Natural killer cell treated with Interleukin-12 subunit alpha and Interleukin-12 subunit beta and Interleukin-15 and Interleukin-18, amount 100 ng/mL, for 72 hours (primary cell): ENCODE measurements at regions not wholly inside any gene's neighbourhood (a gene's known extent, or its start where the extent isn't known, plus 50 kb on each side); places are given as distances from the start of the nearest gene placed in this dataset.

ENCODE experiments used
- ATAC-seq, 2 donors: fragments of 150-1000 bp; cut with Tn5 transposase in 1 of 2; sonication (Bioruptor Pico), chemical (Tn5 transposase) in 1 of 2; 2 replicates each; pipeline ENCODE4 v1.10.0; 2021
- DNase-seq: peaks from one replicate; pipeline ENCODE4 v3.0.0; 2022; ENCODE audit warnings: low spot score
- H3K27ac Mint-ChIP-seq, 2 donors: 1 replicate in 1 of 2; 2 replicates in 1 of 2; pipeline ENCODE4 v1.8.0; 2022; ENCODE audit warnings: mixed read lengths in 2 of 2, mild to moderate bottlenecking in 1 of 2, moderate library complexity in 1 of 2
- H3K27me3 Mint-ChIP-seq, 2 donors: 1 replicate in 1 of 2; 2 replicates in 1 of 2; pipeline ENCODE4 v1.8.0; 2022; ENCODE audit warnings: mixed read lengths in 2 of 2
- H3K36me3 Mint-ChIP-seq: one replicate; pipeline ENCODE4 v1.8.0; 2022; ENCODE audit warnings: mixed read lengths
- H3K4me1 Mint-ChIP-seq, 2 donors: 1 replicate in 1 of 2; 2 replicates in 1 of 2; pipeline ENCODE4 v1.8.0; 2022; ENCODE audit warnings: low read depth in 2 of 2, mixed read lengths in 2 of 2, mild to moderate bottlenecking in 1 of 2
- H3K4me3 Mint-ChIP-seq: one replicate; pipeline ENCODE4 v1.8.0; 2022; ENCODE audit warnings: mixed read lengths
- H3K9me3 Mint-ChIP-seq: 2 replicates; pipeline ENCODE4 v1.8.0; 2022; ENCODE audit warnings: mixed read lengths

DNA sequence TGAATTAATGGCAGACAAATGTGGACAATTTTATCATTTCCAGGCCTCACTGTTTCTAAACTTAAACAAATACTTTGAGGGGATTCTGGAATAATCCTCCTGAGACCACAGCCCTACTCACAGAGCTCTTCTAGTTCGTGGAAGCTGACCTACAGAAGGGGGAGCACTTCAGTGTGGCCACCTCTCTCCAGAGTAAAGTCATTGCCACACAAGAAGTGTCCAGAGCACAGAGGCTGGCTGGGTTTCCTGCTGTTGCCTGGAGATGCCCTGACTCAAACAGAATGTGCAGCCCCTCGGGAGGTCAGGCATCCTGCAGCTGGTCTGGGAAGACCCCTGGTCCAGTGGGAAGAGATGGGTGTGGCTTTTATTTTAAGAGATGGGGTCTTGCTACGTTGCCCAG is 110.9 kb downstream of the QRSL1 start:
- Mint-ChIP-seq H3K27me3 (peaks cover 24 to 25% of the 10 kb centered on the region in 2 donors), H3K27ac (no peak overlapping the region), H3K4me3 (no peak overlapping the region), H3K36me3 (no peaks in the 10 kb centered on the region), H3K4me1 (no peaks in the 10 kb centered on the region), H3K9me3 (no peaks in the 10 kb centered on the region)
- no peak for DNase-seq
- no peak for ATAC-seq

DNA sequence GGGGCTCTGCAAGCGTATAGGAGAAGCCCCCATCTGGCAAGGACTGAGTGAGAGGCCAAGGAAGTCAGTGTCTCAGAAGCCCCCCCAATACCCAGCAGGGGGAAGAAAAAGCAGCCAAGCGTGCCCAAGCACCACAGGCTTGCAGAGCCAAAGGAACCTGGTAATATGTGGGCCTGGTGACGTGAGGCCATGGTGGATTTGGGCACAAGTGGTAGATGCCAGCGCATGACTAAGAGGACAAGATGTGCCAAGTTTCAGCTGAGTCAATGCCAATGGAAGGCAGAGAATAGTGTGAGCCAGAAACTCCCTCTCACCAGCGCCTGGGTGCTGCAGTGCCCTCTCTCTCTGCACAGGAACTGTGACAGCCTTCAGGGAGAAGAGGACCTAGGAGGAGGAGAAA is 110.0 kb downstream of the QRSL1 start:
- Mint-ChIP-seq H3K4me1 (no peaks in the 10 kb centered on the region), H3K4me3 (no peak overlapping the region), H3K9me3 (no peaks in the 10 kb centered on the region), H3K27ac (no peak overlapping the region), H3K27me3 (peaks cover 21 to 22% of the 10 kb centered on the region in 2 donors), H3K36me3 (no peaks in the 10 kb centered on the region)
- ATAC-seq (no peak), DNase-seq (no peak)

DNA sequence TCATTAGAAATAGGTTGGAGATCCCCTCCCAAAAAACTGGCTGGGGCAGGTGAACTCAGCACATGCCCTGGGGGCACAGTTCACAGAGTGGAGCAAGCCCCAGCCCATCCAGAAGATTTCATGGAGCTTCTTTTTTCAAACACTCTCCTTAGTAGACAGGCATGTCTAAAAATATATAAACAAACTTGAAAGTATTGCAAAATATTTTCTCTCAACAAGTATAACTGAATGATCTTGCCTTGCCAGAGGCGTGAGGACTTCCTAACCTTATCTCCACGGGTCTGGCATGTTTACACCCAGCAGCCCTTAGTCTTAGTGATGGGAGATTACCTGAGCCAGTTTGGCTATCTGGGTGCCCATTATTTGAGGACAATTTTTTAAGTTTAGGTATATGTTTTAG is 107.1 kb downstream of the QRSL1 start:
- DNase-seq, result no peak
- ATAC-seq, result no peak
- no peak overlapping the region for H3K4me3 Mint-ChIP-seq
- H3K27ac Mint-ChIP-seq, result no peak overlapping the region
- H3K27me3 Mint-ChIP-seq, result peaks cover 14 to 20% of the 10 kb centered on the region in 2 donors
- no peaks in the 10 kb centered on the region for H3K36me3 Mint-ChIP-seq
- H3K4me1 Mint-ChIP-seq, result no peaks in the 10 kb centered on the region
- no peaks in the 10 kb centered on the region for H3K9me3 Mint-ChIP-seq

DNA sequence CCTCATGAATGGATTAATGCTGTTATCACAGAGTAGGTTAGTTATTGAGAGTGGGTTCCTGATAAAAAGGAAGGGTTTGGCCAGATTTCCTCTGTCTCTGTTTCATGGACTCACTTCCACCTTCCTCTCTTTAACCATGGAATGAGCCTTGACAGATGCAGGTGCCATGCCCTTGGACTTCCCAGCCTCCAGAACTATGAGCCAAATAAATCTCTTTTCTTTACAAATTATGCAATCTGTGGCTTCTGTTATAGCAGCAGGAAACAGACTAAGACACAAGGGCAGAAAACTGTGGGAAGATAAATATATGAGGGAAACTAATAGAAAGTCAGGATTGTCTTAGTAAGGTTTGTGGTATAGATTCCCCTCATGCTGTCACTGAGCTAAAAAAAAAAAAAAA is 106.5 kb downstream of the QRSL1 start:
- ATAC-seq (no peak), DNase-seq (no peak)
- H3K4me1 Mint-ChIP-seq, result no peaks in the 10 kb centered on the region
- H3K27me3 Mint-ChIP-seq, result peaks cover 11 to 20% of the 10 kb centered on the region in 2 donors
- H3K4me3 Mint-ChIP-seq, result no peak overlapping the region
- H3K27ac Mint-ChIP-seq, result no peak overlapping the region
- no peaks in the 10 kb centered on the region for H3K36me3 Mint-ChIP-seq
- no peaks in the 10 kb centered on the region for H3K9me3 Mint-ChIP-seq

DNA sequence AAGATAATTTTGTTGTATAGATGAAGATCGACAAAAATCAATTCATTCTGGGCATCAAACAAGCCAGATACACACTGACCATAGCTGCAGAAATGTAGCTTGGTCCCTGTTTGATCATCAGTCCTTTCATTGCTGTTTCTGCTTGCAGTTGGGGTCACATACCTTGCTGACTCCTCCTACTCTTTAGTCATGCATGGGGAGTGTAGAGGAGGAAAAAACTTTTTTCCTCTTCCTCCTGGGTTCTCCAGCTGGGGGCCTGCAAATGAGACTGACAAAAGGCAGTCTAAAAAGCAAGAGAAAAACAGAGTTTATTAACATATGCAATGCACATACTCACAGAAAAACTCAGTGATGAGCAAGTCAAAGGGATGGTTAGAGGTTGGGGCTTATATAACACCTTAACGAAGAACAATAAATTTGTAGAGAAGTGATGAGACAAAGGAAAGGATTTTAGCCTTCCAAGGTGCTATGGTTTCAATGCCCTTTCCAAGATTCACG is 105.8 kb downstream of the QRSL1 start:
- H3K4me1 Mint-ChIP-seq, result no peaks in the 10 kb centered on the region
- ATAC-seq (no peak), DNase-seq (no peak)
- H3K36me3 Mint-ChIP-seq, result no peaks in the 10 kb centered on the region
- H3K9me3 Mint-ChIP-seq, result no peaks in the 10 kb centered on the region
- no peak overlapping the region for H3K27ac Mint-ChIP-seq
- H3K27me3 Mint-ChIP-seq, result peaks cover 13 to 24% of the 10 kb centered on the region in 2 donors
- no peak overlapping the region for H3K4me3 Mint-ChIP-seq

DNA sequence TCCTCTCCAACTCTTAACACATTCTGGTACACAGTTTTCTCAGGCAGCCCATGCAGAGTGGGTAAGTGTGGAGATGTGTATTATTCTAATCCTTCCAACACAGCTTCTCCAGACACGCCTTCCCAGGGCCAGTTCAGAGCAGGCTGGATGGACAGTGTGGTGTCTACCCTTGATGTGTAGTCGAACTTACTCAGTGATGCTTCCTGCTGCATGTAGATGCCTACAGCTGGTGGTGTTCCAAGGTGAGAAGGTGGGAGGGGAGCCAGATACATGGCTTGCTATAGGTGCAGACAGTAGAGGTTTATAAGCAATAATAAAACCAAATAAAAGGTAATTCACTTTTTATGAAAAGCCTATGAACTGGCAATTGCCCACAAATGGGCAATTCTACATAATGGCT is 104.0 kb downstream of the QRSL1 start:
- no peak overlapping the region for H3K27ac Mint-ChIP-seq
- DNase-seq (no peak), ATAC-seq (no peak)
- H3K4me1 Mint-ChIP-seq, result no peaks in the 10 kb centered on the region
- H3K36me3 Mint-ChIP-seq, result no peaks in the 10 kb centered on the region
- no peaks in the 10 kb centered on the region for H3K9me3 Mint-ChIP-seq
- peaks cover 15 to 28% of the 10 kb centered on the region in 2 donors for H3K27me3 Mint-ChIP-seq
- no peak overlapping the region for H3K4me3 Mint-ChIP-seq

DNA sequence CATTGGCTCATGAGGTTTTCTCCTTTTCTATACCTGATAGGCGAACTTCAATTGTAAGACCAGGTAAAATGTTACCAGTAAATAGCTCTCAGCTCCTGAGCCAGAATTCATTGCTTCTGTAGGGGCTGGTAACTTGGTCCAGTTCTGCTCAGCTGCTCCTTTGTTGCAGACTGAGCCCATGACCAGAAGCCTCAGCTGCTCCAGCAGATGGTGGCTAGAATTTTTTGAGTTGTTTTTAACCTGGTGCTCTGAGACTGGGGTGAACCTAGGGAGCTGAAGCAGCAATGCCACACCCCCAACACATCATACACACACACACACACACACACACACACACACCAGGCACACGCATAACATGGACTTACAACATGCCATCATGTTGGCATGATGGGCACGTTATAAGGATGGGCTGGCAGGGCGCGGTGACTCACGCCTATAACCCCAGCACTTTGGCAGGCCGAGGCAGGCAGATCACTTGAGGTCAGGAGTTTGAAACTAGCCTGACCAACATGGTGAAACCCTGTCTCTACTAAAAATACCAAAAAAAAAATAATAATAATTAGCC is 103.1 kb downstream of the QRSL1 start:
- no peak overlapping the region for H3K27ac Mint-ChIP-seq
- H3K36me3 Mint-ChIP-seq, result no peaks in the 10 kb centered on the region
- no peak for DNase-seq
- H3K9me3 Mint-ChIP-seq, result no peaks in the 10 kb centered on the region
- no peaks in the 10 kb centered on the region for H3K4me1 Mint-ChIP-seq
- no peak for ATAC-seq
- peaks cover 9 to 23% of the 10 kb centered on the region in 2 donors for H3K27me3 Mint-ChIP-seq
- no peak overlapping the region for H3K4me3 Mint-ChIP-seq

DNA sequence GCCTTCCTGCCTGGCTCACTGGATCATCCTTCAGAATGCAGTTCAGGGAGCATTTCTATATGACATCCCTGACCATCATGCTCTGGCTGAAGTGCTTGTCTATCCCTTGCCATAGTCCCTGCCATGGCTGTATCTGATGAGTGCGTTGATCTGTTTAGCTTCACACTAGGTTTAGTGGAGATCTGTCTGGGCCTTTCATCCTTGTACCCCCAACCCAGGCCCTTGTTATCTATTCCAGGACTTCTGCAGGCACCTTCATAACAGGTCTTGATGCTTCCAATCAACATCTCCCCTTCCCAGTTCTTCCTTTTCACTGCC is 102.4 kb downstream of the QRSL1 start:
- H3K27me3 Mint-ChIP-seq, result peaks cover 9 to 23% of the 10 kb centered on the region in 2 donors
- ATAC-seq (peak in 1 of 2 donors; percentile 40), DNase-seq (no peak)
- H3K9me3 Mint-ChIP-seq, result no peaks in the 10 kb centered on the region
- H3K4me3 Mint-ChIP-seq, result no peak overlapping the region
- H3K36me3 Mint-ChIP-seq, result no peaks in the 10 kb centered on the region
- no peak overlapping the region for H3K27ac Mint-ChIP-seq
- no peaks in the 10 kb centered on the region for H3K4me1 Mint-ChIP-seq

DNA sequence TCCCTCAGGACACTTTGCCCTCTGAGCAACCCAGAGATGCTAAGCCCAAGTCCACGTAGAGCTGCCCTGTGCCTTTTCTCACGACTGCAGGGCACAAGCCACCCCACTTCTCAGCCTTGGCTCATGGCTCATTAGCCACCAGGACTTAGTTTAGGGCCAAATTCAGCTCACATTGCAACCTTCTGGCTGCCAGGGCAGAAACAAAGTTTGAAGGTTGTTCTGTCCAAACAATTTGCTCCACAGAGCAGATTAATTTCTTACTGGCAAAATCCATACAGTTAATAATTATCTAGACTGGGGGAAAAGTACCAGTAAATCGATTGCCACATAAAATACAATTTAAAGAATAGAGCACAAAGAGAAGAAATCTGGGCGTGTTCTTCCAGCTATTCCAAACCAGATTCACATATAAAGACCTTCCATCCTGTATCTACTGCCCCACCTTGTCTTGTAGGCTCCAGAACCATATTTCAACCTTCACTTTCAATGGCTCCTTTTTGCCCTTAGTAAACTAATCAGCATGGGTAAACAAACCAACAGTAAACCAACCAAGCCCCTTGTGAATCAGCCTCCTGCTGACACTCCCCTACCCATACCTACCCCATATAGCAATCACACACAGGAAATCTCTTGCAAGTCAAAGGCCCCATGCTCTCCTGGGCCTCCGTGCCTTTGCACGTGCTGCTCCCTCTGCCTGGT is 101.9 kb downstream of the QRSL1 start:
- Mint-ChIP-seq H3K4me3 (no peak overlapping the region), H3K27me3 (peaks cover 9 to 23% of the 10 kb centered on the region in 2 donors), H3K9me3 (no peaks in the 10 kb centered on the region), H3K36me3 (no peaks in the 10 kb centered on the region), H3K4me1 (no peaks in the 10 kb centered on the region), H3K27ac (no peak overlapping the region)
- no peak for DNase-seq
- peak in 1 of 2 donors; percentile 30 for ATAC-seq

DNA sequence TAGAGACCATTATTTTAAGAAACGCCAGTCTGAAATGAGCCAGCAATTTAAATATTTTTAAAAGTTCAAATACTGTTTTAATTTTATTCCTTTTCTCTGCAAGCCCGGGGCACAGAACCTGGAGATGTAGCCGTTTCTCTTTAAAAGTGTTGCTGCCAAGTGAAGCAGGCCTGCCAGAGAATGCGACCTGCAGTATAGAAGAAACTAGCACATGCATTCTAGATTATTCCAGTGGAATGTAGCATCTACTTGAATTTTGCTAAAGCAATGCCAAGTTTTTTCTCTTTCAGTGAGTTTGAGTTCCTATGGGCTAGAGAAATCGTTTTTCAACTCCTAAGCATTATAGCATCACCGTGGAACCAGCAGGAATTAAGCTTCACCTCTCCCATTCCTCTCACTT is 101.3 kb downstream of the QRSL1 start:
- no peak for DNase-seq
- no peaks in the 10 kb centered on the region for H3K36me3 Mint-ChIP-seq
- no peak for ATAC-seq
- H3K9me3 Mint-ChIP-seq, result no peaks in the 10 kb centered on the region
- H3K4me3 Mint-ChIP-seq, result no peak overlapping the region
- H3K27me3 Mint-ChIP-seq, result peaks cover 9 to 23% of the 10 kb centered on the region in 2 donors
- H3K4me1 Mint-ChIP-seq, result no peaks in the 10 kb centered on the region
- H3K27ac Mint-ChIP-seq, result no peak overlapping the region

DNA sequence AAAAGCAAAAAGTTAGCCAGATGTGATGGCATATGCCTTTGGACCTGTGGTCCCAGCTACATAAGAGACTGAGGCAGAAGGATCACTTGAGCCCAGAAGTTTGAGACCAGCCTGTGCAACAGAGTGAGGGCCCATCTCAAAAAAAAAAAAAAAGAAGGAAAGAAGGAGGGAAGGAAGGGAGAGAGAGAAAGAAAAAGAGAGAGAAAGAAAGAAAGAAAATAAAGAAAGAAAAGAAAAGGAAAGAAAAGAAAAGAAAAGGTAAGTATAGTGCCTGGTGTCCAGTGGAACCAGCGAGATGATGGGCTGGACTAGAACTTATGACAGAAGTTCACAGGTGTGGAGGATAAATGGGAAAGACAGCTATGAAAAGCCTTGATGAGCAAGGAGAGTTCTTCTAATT is 100.9 kb downstream of the QRSL1 start:
- H3K4me1 Mint-ChIP-seq, result no peaks in the 10 kb centered on the region
- ATAC-seq, result no peak
- no peaks in the 10 kb centered on the region for H3K9me3 Mint-ChIP-seq
- no peak overlapping the region for H3K27ac Mint-ChIP-seq
- H3K36me3 Mint-ChIP-seq, result no peaks in the 10 kb centered on the region
- no peak for DNase-seq
- peaks cover 9 to 23% of the 10 kb centered on the region in 2 donors for H3K27me3 Mint-ChIP-seq
- no peak overlapping the region for H3K4me3 Mint-ChIP-seq

DNA sequence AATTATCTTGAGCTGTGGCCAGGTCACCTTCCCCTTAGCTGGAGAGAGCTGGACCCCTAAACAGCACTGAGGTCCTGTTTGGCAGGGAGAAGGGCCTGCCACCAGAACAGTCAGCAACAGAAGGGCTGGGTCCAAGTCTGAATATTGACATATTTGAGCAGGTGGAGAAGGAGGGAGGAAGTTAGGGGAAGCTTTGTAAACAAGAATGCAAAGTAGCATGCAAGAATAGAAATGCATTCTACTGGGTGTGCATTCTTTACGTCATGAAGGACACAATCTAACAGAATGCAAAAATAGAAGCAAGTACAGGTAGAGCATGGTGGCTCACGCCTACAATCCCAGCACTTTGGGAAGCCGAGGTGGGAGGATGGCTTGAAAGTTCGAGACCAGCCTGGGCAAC is 100.5 kb downstream of the QRSL1 start:
- no peaks in the 10 kb centered on the region for H3K36me3 Mint-ChIP-seq
- peaks cover 9 to 26% of the 10 kb centered on the region in 2 donors for H3K27me3 Mint-ChIP-seq
- H3K4me3 Mint-ChIP-seq, result no peak overlapping the region
- no peaks in the 10 kb centered on the region for H3K9me3 Mint-ChIP-seq
- H3K27ac Mint-ChIP-seq, result no peak overlapping the region
- no peaks in the 10 kb centered on the region for H3K4me1 Mint-ChIP-seq
- ATAC-seq (no peak), DNase-seq (no peak)

DNA sequence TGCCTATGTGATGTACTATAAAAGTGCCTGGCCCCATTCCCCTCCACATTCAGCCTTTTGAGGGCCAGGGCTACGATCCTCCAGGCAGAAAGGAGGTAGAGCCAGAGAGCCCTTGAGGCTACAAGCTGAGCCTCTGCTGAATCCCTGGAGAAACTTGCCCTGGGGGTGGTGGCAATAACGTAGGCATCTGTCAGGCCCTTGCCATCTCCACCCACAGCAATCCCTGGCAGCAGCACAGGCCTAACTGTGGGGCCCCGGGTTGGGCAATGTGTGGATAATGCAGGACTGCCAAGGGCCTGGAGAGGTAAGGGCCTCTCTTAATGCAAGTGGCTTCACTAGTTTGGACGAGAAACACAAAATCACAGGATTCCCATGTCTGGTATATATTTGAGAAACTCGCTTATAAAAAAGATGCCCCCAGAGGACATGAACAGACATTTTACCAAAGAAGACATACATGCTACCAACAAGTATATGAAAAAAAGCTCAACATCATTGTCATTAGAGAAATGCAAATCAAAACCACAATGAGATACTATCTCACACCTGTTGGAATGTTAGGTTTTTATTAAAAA is 99.0 kb downstream of the QRSL1 start:
- ATAC-seq, result no peak
- no peaks in the 10 kb centered on the region for H3K9me3 Mint-ChIP-seq
- DNase-seq, result no peak
- H3K36me3 Mint-ChIP-seq, result no peaks in the 10 kb centered on the region
- peaks cover 9 to 33% of the 10 kb centered on the region in 2 donors for H3K27me3 Mint-ChIP-seq
- no peak overlapping the region for H3K27ac Mint-ChIP-seq
- H3K4me3 Mint-ChIP-seq, result no peak overlapping the region
- H3K4me1 Mint-ChIP-seq, result no peaks in the 10 kb centered on the region

DNA sequence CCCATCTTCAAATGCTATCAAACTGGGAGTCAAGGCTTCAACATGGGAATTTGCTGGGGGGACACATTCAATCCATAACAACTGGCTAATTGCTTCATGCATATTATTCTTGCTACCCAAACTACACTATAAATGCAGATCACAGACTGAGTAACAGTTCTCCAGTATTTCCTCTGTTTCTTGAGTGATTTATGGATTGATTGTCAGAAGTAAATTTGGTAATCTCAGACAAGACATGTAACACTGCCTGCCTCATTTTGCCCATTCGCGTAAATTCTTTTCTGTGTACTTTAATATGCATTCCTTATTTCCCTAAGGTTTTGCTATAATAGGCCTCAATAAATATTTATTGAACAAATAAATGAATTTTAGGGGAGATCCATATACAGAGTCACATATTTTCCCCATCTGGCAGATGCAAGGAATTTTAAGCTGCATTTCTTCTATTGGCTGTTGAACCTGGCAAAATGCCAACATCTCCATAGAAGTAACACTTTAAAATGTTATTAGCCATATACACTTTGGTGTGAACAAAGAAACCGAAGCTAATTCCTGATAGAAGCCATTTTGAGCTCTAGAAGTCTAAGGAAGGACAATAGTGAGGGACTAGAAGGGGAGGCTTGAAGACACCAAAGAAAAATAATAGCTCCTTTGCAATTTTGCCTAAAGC is 98.2 kb downstream of the QRSL1 start:
- Mint-ChIP-seq H3K4me1 (no peaks in the 10 kb centered on the region), H3K9me3 (no peaks in the 10 kb centered on the region), H3K27me3 (peaks cover 9 to 33% of the 10 kb centered on the region in 2 donors), H3K4me3 (no peak overlapping the region), H3K36me3 (no peaks in the 10 kb centered on the region), H3K27ac (no peak overlapping the region)
- no peak for ATAC-seq
- no peak for DNase-seq
